Hepatic stellate cell (primary cell): ENCODE measurements at regions not wholly inside any gene's neighbourhood (a gene's known extent, or its start where the extent isn't known, plus 50 kb on each side); places are given as distances from the start of the nearest gene placed in this dataset.
"Not testable (repeated sequence)": the region's sequence is repeated elsewhere in the genome, so short reads cannot be mapped to it uniquely, and the experiment has no call there.

ENCODE experiments used
- DNase-seq: peaks from one replicate; pipeline ENCODE4 v3.0.0; 2011; ENCODE audit warnings: low spot score

- no peak for DNase-seq
These were observed 448.0 kb upstream of the NECTIN3 start for GRCh38 chr3:110623571-110623970.

GRCh38 chr3:110624576-110624975, 447.0 kb upstream of the NECTIN3 start:
- DNase-seq = no peak

GRCh38 chr3:110625201-110625747, 446.3 kb upstream of the NECTIN3 start:
- DNase-seq = no peak

- DNase-seq = not testable (repeated sequence)
These were observed 444.9 kb upstream of the NECTIN3 start for GRCh38 chr3:110626652-110627111.

GRCh38 chr3:110628650-110629301, 442.8 kb upstream of the NECTIN3 start:
- DNase-seq = no peak

- DNase-seq = no peak
These were observed 441.7 kb upstream of the NECTIN3 start for GRCh38 chr3:110629917-110630316.

- no peak for DNase-seq
These were observed 427.4 kb upstream of the NECTIN3 start for GRCh38 chr3:110644203-110644602.

GRCh38 chr3:110646055-110646454, 425.6 kb upstream of the NECTIN3 start:
- no peak for DNase-seq

GRCh38 chr3:110646496-110646895, 425.1 kb upstream of the NECTIN3 start:
- DNase-seq = no peak

- no peak for DNase-seq
These were observed 424.0 kb upstream of the NECTIN3 start for GRCh38 chr3:110647586-110647985.

GRCh38 chr3:110650741-110651140, 420.9 kb upstream of the NECTIN3 start:
- no peak for DNase-seq

- no peak for DNase-seq
These were observed 416.6 kb upstream of the NECTIN3 start for GRCh38 chr3:110654843-110655502.

- DNase-seq = no peak
These were observed 415.1 kb upstream of the NECTIN3 start for GRCh38 chr3:110656394-110657025.

- peak; percentile 10 for DNase-seq
These were observed 407.5 kb upstream of the NECTIN3 start for GRCh38 chr3:110664148-110664547.

GRCh38 chr3:110666495-110666894, 405.1 kb upstream of the NECTIN3 start:
- DNase-seq = no peak

GRCh38 chr3:110667216-110667615, 404.4 kb upstream of the NECTIN3 start:
- DNase-seq = no peak

GRCh38 chr3:110670407-110670806, 401.2 kb upstream of the NECTIN3 start:
- DNase-seq = no peak

- no peak for DNase-seq
These were observed 394.1 kb upstream of the NECTIN3 start for GRCh38 chr3:110677506-110677905.

GRCh38 chr3:110679285-110679684, 392.3 kb upstream of the NECTIN3 start:
- DNase-seq = no peak

- DNase-seq = no peak
These were observed 391.2 kb upstream of the NECTIN3 start for GRCh38 chr3:110680450-110680849.

GRCh38 chr3:110684466-110684865, 387.1 kb upstream of the NECTIN3 start:
- DNase-seq = no peak

GRCh38 chr3:110685630-110686029, 386.0 kb upstream of the NECTIN3 start:
- no peak for DNase-seq

GRCh38 chr3:110686701-110687100, 384.9 kb upstream of the NECTIN3 start:
- no peak for DNase-seq
